Uterus (tissue), 3 donors: ENCODE measurements at regions not wholly inside any gene's neighbourhood (a gene's known extent, or its start where the extent isn't known, plus 50 kb on each side); places are given as distances from the start of the nearest gene placed in this dataset.

Source experiments
- DNase-seq, 2 donors: peaks; one replicate each; pipeline ENCODE4 v3.0.0-alpha.2; 2019 to 2020
- H3K27ac ChIP-seq, 2 donors: fragments of 200-600 bp; sonication (generic); 1 replicate in 1 of 2; 2 replicates in 1 of 2; pipeline ENCODE4 v1.5.1; 2016 to 2018
- H3K27me3 ChIP-seq, 2 donors: fragments of 200-600 bp; sonication (generic); one replicate each; pipeline ENCODE4 v1.5.1; 2018 to 2019; ENCODE audit warnings: control low read depth in 1 of 2
- H3K36me3 ChIP-seq, 2 donors: fragments of 200-600 bp; sonication (generic); one replicate each; pipeline ENCODE4 v1.5.1; 2019; ENCODE audit warnings: control low read depth in 1 of 2
- H3K4me1 ChIP-seq, 2 donors: fragments of 200-600 bp; sonication (generic); one replicate each; pipeline ENCODE4 v1.5.1; 2018 to 2019; ENCODE audit warnings: control low read depth in 1 of 2
- H3K4me3 ChIP-seq, 2 donors: fragments of 200-600 bp; sonication (generic); 1 replicate in 1 of 2; 2 replicates in 1 of 2; pipeline ENCODE4 v1.5.1; 2018 to 2019; ENCODE audit warnings: mild to moderate bottlenecking in 1 of 2
- H3K9me3 ChIP-seq, 2 donors: fragments of 200-600 bp; sonication (generic); one replicate each; pipeline ENCODE4 v1.5.1; 2019; ENCODE audit warnings: control low read depth in 1 of 2
- POLR2A ChIP-seq, 2 donors: fragments of 450-650 bp; IDR thresholded peaks; one replicate each; pipeline ENCODE4 v1.6.1; 2016; ENCODE audit warnings: antibody characterized with exemption in 2 of 2, mild to moderate bottlenecking in 1 of 2, moderate library complexity in 1 of 2
- intact Hi-C: fragments of 100-400 bp; cut with DNase I; formaldehyde crosslinking; loops from one replicate; pipeline ENCODE4 v1.15.1; 2023; ENCODE audit warnings: low total_unique reads
- TF ChIP-seq, protein P1 (sequence below), 4 experiments: fragments of 200-600 bp in 2 of 4; fragments of 450-650 bp in 2 of 4; sonication (generic) in 2 of 4; IDR thresholded peaks; one replicate each; pipeline ENCODE4 v1.5.1; 2016 to 2019; ENCODE audit warnings: antibody characterized with exemption in 4 of 4, mild to moderate bottlenecking in 2 of 4, moderate library complexity in 1 of 4
- donor health status: DM: yes; HTN: yes; CAD: no.

- Histone ChIP-seq H3K27me3 (no peaks in the 10 kb centered on the region), H3K4me3 (no peak overlapping the region), H3K9me3 (no peaks in the 10 kb centered on the region)
These were observed 131.7 kb downstream of the MYCN start for GRCh38 chr2:16071865-16072637.

DNA sequence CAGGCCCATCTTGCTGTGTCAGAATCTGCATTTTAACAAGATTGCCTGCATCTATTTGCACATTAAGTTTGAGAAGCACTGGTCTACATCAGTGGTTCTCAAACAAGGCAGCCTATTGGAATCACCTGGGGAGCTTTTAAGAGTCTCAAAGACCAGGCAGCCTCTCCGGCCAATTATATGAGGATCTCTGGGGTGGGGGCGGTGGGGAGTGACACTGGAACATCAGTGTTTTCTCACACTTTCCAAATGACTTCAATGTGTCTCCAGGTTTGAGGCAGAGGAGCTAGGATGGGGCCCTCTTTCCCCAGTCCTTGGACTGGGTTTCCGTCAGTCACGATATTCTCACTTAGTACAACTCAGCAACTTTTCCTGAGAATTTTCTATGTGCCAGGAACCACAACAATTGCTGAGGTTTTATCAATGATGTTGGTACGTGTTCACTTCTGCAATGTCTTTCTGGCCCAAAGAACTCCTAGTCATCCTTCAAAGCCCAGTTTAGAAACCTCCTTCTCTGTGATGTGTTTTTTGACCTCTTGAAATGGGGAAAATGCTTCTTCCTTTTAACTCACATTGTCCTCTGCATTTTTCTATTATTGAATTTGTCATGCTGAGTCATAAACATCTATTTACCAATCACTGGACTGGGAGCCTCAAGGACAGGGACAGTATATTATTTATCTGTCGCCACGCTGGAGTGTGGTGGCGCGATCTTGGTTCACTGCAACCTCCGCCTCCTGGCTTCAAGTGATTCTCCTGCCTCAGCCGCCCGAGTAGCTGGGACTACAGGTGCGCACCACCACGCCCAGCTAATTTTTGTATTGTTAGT lies 130.9 kb downstream of the MYCN start:
- H3K4me1 ChIP-seq = no peaks in the 10 kb centered on the region
- TF ChIP-seq, protein P1, sequence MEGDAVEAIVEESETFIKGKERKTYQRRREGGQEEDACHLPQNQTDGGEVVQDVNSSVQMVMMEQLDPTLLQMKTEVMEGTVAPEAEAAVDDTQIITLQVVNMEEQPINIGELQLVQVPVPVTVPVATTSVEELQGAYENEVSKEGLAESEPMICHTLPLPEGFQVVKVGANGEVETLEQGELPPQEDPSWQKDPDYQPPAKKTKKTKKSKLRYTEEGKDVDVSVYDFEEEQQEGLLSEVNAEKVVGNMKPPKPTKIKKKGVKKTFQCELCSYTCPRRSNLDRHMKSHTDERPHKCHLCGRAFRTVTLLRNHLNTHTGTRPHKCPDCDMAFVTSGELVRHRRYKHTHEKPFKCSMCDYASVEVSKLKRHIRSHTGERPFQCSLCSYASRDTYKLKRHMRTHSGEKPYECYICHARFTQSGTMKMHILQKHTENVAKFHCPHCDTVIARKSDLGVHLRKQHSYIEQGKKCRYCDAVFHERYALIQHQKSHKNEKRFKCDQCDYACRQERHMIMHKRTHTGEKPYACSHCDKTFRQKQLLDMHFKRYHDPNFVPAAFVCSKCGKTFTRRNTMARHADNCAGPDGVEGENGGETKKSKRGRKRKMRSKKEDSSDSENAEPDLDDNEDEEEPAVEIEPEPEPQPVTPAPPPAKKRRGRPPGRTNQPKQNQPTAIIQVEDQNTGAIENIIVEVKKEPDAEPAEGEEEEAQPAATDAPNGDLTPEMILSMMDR (IDR thresholded peaks at IDR 0.05) = no peak
- no peak for TF ChIP-seq POLR2A (IDR thresholded peaks at IDR 0.05)
- H3K27ac ChIP-seq = no peak overlapping the region
- intact Hi-C loops = no loop called here
- H3K27me3 ChIP-seq = no peaks in the 10 kb centered on the region
- no peaks in the 10 kb centered on the region for H3K36me3 ChIP-seq
- H3K9me3 ChIP-seq = no peaks in the 10 kb centered on the region
- DNase-seq = no peak
- no peak overlapping the region for H3K4me3 ChIP-seq

More at GRCh38 chr2:16071865-16072637, 131.7 kb downstream of the MYCN start:
- no peaks in the 10 kb centered on the region for H3K36me3 ChIP-seq
- DNase-seq = no peak
- no peaks in the 10 kb centered on the region for H3K4me1 ChIP-seq
- no peak overlapping the region for H3K27ac ChIP-seq
- intact Hi-C loops = no loop called here
- TF ChIP-seq, protein P1 (IDR thresholded peaks at IDR 0.05) = no peak
- no peak for TF ChIP-seq POLR2A (IDR thresholded peaks at IDR 0.05)

DNA sequence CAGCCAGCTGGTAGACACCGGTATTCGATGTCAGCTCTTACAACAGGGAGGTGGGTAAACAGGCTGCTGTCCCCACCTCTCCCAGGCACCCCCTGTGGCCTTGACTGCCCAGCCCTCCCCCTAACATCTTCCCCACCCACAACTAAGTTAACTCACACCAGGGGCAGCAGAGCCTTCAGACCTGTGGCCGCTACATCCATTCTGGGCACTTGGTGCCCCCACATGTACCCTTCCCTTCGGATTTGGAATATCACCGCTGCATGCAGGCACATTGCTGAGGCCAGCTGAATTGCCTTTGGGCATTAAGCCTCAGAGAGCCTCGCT lies 130.3 kb downstream of the MYCN start:
- Histone ChIP-seq H3K4me3 (no peak overlapping the region), H3K27ac (no peak overlapping the region), H3K27me3 (no peaks in the 10 kb centered on the region), H3K9me3 (no peaks in the 10 kb centered on the region), H3K36me3 (no peaks in the 10 kb centered on the region), H3K4me1 (no peaks in the 10 kb centered on the region)
- no peak for DNase-seq
- intact Hi-C loops = no loop called here
- TF ChIP-seq, protein P1 (IDR thresholded peaks at IDR 0.05) = no peak
- TF ChIP-seq POLR2A (IDR thresholded peaks at IDR 0.05) = no peak

DNA sequence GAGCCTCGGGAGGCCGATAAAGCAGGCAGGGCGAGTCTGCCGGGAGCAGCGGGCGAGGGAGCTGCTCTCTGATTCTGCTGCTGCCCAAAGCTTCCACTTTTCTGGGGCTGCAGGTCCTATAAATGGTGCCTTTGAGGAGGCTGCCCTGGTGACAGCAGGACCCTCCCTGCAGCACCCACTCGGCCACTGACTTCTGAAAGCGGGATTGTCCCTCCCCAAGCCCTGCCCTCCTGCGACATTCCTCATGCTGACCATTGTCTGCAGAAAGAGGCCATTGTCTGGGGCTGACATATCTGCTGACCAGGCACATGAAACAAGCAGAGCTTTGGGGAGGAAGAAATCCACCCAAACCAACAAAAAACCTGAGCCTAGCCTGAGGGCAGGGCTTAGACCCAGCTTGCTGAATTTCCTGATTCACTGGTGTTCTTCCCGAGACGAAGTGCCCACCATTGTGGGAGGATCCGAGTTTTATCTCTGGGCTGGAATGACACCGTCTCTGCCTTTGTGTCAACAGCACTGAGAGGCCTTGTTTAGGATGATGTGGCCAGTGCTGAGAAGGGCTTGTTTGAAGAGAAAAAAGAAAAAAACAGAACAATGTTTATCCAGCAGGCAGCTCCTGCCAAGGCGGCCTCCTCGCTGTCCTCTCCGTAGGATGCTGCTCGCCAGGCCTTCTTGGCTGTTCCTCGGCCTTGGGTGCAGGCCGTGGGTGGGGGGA lies 129.7 kb downstream of the MYCN start:
- no peaks in the 10 kb centered on the region for H3K4me1 ChIP-seq
- intact Hi-C loops = no loop called here
- no peak for DNase-seq
- TF ChIP-seq, protein P1 (IDR thresholded peaks at IDR 0.05) = no peak
- no peak for TF ChIP-seq POLR2A (IDR thresholded peaks at IDR 0.05)
- no peaks in the 10 kb centered on the region for H3K36me3 ChIP-seq
- no peak overlapping the region for H3K4me3 ChIP-seq
- H3K9me3 ChIP-seq = no peaks in the 10 kb centered on the region
- no peak overlapping the region for H3K27ac ChIP-seq
- no peaks in the 10 kb centered on the region for H3K27me3 ChIP-seq

DNA sequence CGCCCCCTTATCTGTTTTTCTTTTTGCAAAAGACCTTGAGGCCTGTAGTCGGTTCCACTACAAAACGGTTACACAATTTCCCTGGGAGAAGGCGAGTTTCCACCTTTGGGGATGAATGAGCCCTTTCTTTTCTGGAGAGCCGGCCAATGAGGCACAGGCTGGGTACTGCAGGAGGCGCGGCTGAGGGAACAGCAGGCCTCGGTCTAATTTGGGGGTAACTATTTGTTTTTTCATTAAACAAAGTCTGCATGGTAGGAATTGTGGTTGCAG lies 129.2 kb downstream of the MYCN start:
- intact Hi-C loops = no loop called here
- Histone ChIP-seq H3K27me3 (no peaks in the 10 kb centered on the region), H3K4me3 (no peak overlapping the region), H3K36me3 (no peaks in the 10 kb centered on the region), H3K27ac (no peak overlapping the region), H3K9me3 (no peaks in the 10 kb centered on the region), H3K4me1 (no peaks in the 10 kb centered on the region)
- DNase-seq = no peak
- TF ChIP-seq, protein P1 (IDR thresholded peaks at IDR 0.05) = no peak
- no peak for TF ChIP-seq POLR2A (IDR thresholded peaks at IDR 0.05)
